ENCODE measurements at regions not wholly inside any gene's neighbourhood (a gene's known extent, or its start where the extent isn't known, plus 50 kb on each side); places are given as distances from the start of the nearest gene placed in this dataset.

DNA sequence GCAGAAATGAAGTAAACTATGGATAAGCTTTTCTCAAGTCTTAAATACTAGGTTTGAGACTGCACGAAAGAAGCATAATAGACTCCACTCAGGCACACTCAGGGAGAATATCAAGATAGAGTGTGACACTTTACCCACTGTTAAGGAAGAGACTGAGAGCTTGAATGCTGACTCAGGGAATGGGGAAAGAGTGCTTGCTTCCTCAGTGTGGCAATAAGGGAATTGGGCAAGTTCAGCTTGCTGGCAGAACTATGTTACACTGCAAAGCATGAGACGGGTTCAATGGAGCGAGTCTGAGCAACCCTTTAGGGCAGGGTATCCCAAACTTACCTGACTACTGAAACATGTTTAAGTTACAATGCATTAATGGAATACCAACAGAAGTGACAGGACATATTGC lies 237.7 kb upstream of the MEF2C start:
- Histone ChIP-seq H3K27me3 (ENCODE audit: control insufficient read depth, insufficient read depth, low read length) (no peaks in the 10 kb centered on the region), H3K36me3 (ENCODE audit: insufficient read depth, low read length) (no peaks in the 10 kb centered on the region), H3K9me3 (replicated peaks; ENCODE audit: low read length) (no peaks in the 10 kb centered on the region), H3K4me2 (ENCODE audit: low read length) (no peak overlapping the region), H3K4me1 (ENCODE audit: control insufficient read depth, insufficient read depth, low read length) (peaks cover 10% of the 10 kb centered on the region), H3K4me3 (ENCODE audit: low read length) (no peak overlapping the region), H3K9ac (ENCODE audit: low read depth, low read length) (no peak overlapping the region)

DNA sequence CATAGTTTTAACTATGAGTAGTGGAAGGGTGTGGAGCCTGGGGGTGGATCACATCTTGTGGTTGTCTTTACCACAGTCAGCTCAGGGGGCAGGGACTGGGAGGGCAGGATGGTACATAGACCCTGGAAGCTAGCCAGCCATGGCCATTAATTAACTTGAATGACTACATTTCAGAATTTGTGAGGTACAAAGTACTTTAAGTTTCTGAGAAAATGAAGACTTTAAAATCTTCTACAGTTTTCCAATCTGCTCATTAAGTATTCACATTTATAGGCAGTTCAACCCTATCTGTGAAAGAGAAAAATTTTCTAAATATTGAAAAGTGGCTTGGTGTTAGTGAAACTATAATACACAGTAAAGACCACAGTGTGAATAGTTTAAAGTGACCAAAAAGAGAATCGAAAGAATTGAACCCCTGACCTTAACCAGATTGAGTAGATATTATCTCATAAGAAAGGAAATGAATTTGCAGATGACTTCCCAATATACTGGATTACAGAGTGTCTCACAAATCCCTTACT lies 234.2 kb upstream of the MEF2C start:
- Histone ChIP-seq H3K4me1 (ENCODE audit: control insufficient read depth, insufficient read depth, low read length) (peaks cover 10% of the 10 kb centered on the region), H3K9ac (ENCODE audit: low read depth, low read length) (no peak overlapping the region), H3K4me2 (ENCODE audit: low read length) (no peak overlapping the region), H3K9me3 (replicated peaks; ENCODE audit: low read length) (no peaks in the 10 kb centered on the region), H3K36me3 (ENCODE audit: insufficient read depth, low read length) (no peaks in the 10 kb centered on the region), H3K4me3 (ENCODE audit: low read length) (no peak overlapping the region), H3K27me3 (ENCODE audit: control insufficient read depth, insufficient read depth, low read length) (no peaks in the 10 kb centered on the region)

DNA sequence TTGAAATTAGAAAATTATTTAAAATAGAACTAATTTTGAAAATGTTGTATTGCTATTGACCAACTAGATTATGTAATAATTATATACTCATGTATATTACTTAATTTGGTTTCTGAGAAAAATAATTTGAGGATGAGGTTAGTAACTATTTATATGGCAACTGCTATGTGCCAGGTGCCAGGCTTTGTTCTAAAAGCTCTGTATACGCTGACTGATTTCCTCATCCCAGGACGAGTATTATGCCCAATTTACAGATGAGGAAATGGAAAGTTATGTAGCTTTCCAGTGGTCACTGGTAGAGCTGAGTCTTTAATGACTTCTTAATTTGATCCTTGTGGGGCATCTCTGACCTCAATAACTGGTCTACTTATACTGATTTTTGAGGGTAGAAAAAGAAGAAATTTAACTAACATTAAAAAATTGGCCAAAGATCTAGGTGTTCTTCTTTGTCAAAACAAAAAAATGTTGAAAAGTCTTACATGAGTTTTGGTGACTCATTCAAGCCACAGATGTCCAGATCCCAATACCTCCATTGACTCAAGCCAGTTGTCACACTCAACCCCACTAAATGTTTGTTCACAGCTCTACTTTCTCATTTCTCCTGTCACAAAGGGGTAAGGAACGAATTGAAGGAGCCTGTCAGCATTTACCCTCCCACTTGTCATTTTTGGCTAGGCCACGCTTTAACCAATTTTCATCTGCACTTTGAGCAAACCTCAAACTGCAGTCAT lies 228.1 kb upstream of the MEF2C start:
- peaks cover 6% of the 10 kb centered on the region for H3K4me1 ChIP-seq (ENCODE audit: control insufficient read depth, insufficient read depth, low read length)
- no peaks in the 10 kb centered on the region for H3K27me3 ChIP-seq (ENCODE audit: control insufficient read depth, insufficient read depth, low read length)
- H3K9me3 ChIP-seq (replicated peaks; ENCODE audit: low read length), result no peaks in the 10 kb centered on the region
- H3K9ac ChIP-seq (ENCODE audit: low read depth, low read length), result no peak overlapping the region
- H3K36me3 ChIP-seq (ENCODE audit: insufficient read depth, low read length), result no peaks in the 10 kb centered on the region
- H3K4me2 ChIP-seq (ENCODE audit: low read length), result no peak overlapping the region
- no peak overlapping the region for H3K4me3 ChIP-seq (ENCODE audit: low read length)

DNA sequence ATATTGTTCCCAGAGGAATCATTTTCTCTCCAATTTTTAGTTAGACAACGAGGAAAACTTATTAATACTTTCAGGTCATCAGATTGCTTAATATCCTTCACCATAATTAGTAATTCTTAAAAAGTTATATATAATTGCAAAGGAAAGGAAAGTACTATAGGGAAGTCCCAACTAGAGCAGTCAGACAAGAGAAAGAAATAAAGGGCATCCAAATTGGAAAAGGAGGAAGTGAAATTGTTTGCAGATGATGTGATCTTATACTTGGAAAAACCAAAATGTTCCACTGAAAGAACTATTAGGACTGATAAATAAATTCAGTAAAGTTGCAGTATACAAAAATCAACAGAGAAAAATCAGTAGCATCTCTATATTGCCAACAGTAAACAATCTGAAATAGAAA lies 223.5 kb upstream of the MEF2C start:
- Histone ChIP-seq H3K27me3 (ENCODE audit: control insufficient read depth, insufficient read depth, low read length) (no peaks in the 10 kb centered on the region), H3K4me1 (ENCODE audit: control insufficient read depth, insufficient read depth, low read length) (peaks cover 5% of the 10 kb centered on the region), H3K9ac (ENCODE audit: low read depth, low read length) (no peak overlapping the region), H3K4me2 (ENCODE audit: low read length) (no peak overlapping the region), H3K4me3 (ENCODE audit: low read length) (no peak overlapping the region), H3K9me3 (replicated peaks; ENCODE audit: low read length) (no peaks in the 10 kb centered on the region), H3K36me3 (ENCODE audit: insufficient read depth, low read length) (no peaks in the 10 kb centered on the region)

DNA sequence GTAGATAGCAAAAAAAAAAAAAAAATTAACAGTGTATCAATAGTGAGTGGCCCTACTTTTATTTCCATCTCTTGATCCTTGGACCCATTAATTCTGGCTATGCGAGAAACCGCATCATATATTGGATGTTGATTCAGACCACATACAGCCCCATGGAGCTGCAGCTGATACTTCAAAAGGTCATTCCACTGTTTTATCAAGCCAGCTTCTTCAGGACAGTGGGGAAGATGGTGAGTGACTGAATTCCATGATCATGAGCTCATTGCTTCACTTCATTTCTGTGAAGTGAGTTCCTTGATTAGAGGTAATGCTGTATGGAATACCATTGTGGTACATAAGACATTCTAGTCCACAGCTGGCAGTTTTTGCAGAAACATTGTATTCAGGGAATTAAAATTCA lies 222.9 kb upstream of the MEF2C start:
- Histone ChIP-seq H3K4me2 (ENCODE audit: low read length) (no peak overlapping the region), H3K9me3 (replicated peaks; ENCODE audit: low read length) (no peaks in the 10 kb centered on the region), H3K9ac (ENCODE audit: low read depth, low read length) (no peak overlapping the region), H3K27me3 (ENCODE audit: control insufficient read depth, insufficient read depth, low read length) (no peaks in the 10 kb centered on the region), H3K4me3 (ENCODE audit: low read length) (no peak overlapping the region), H3K36me3 (ENCODE audit: insufficient read depth, low read length) (no peaks in the 10 kb centered on the region), H3K4me1 (ENCODE audit: control insufficient read depth, insufficient read depth, low read length) (no peaks in the 10 kb centered on the region)

DNA sequence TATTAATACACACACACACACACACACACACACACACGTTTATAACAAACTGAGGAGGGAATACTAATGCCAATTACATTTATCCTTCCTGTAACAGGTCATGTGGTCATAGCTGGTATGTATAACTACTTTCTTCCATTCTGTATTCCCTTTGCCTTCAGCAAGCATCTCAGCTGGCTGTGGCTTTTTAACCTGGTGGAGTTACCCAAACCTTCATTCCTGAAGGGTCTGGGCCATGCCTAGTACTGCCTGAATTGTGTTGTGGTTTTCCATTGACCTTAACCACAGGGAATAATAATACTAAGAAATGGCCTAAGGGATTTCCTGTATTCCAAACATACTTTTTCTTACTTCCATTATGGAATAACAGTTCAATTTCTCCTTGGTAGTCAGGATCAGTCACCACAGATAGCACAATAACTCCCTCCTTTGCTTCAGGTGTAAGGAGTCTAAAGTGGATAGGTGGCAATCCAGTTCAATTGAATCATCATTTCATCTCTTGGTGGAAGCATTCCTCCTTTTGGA lies 222.2 kb upstream of the MEF2C start:
- H3K9me3 ChIP-seq (replicated peaks; ENCODE audit: low read length), result no peaks in the 10 kb centered on the region
- H3K27me3 ChIP-seq (ENCODE audit: control insufficient read depth, insufficient read depth, low read length), result no peaks in the 10 kb centered on the region
- H3K36me3 ChIP-seq (ENCODE audit: insufficient read depth, low read length), result no peaks in the 10 kb centered on the region
- H3K9ac ChIP-seq (ENCODE audit: low read depth, low read length), result no peak overlapping the region
- no peak overlapping the region for H3K4me2 ChIP-seq (ENCODE audit: low read length)
- H3K4me1 ChIP-seq (ENCODE audit: control insufficient read depth, insufficient read depth, low read length), result no peaks in the 10 kb centered on the region
- H3K4me3 ChIP-seq (ENCODE audit: low read length), result no peak overlapping the region

DNA sequence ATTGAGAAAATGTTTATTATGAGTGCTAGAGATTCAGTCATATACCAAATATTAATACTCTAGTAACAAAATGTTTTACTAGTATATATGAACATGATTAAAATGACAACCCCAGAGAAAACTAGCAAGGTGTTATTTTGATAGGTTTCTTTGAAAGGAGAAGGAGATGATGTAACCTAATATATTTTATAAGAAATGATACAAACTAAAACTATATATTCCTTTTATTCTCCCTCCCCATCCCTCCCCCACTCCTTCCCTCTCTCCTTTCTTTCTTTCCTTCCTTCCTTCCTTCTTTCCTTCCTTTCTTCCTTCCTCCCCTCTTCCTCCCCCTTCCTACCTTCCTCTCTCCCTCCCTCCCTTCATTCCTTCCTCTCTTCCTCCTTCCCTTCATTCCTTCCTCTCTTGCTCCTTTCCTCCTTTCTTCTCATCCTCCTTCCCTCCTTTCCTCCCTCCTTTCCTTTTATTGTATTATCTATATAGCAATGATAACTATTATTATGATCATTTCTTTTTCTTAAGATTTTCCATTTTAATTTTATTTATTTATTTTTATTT lies 215.3 kb upstream of the MEF2C start:
- Histone ChIP-seq H3K4me3 (ENCODE audit: low read length) (no peak overlapping the region), H3K9me3 (replicated peaks; ENCODE audit: low read length) (no peaks in the 10 kb centered on the region), H3K4me2 (ENCODE audit: low read length) (no peak overlapping the region), H3K9ac (ENCODE audit: low read depth, low read length) (no peak overlapping the region), H3K4me1 (ENCODE audit: control insufficient read depth, insufficient read depth, low read length) (no peaks in the 10 kb centered on the region), H3K27me3 (ENCODE audit: control insufficient read depth, insufficient read depth, low read length) (no peaks in the 10 kb centered on the region), H3K36me3 (ENCODE audit: insufficient read depth, low read length) (no peaks in the 10 kb centered on the region)

DNA sequence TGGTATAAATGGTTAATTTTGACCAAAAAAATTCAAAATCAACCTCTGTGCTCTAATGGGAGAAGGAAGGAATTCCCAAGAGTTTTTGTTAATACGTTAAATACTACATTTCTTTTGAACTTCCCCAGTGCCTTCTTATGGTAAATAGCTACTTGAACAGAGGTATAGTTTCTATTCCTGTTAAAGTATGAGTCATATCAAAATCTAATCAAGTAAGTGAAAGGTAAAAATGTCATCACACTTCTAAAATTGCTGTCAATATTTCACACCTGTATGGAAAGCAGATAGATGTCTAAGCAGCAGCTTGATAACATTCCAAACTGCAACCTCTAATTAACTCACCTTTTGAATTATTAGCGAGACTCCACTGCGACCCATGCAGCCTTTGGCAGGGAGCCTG lies 214.1 kb upstream of the MEF2C start:
- no peak overlapping the region for H3K4me2 ChIP-seq (ENCODE audit: low read length)
- H3K4me1 ChIP-seq (ENCODE audit: control insufficient read depth, insufficient read depth, low read length), result no peaks in the 10 kb centered on the region
- H3K9me3 ChIP-seq (replicated peaks; ENCODE audit: low read length), result no peaks in the 10 kb centered on the region
- no peaks in the 10 kb centered on the region for H3K36me3 ChIP-seq (ENCODE audit: insufficient read depth, low read length)
- H3K9ac ChIP-seq (ENCODE audit: low read depth, low read length), result no peak overlapping the region
- H3K27me3 ChIP-seq (ENCODE audit: control insufficient read depth, insufficient read depth, low read length), result no peaks in the 10 kb centered on the region
- no peak overlapping the region for H3K4me3 ChIP-seq (ENCODE audit: low read length)

DNA sequence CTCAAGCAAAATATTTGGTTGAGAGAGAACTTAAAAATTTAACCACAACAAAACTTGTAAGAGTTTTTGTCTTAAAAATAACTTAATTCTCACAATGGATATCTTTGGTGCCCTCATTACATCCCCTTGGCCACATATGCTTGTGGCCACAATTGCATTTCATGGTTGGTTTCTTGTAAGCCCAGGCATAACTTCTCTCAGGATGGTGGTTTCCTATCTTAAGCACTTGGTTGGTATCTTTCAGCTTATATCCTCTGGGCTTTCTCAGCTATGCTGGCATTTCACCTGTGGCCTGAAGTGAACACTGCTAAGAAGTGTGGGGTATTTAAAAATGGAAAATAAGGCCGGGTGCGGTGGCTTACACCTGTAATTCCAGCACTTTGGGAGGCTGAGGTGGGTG lies 212.4 kb upstream of the MEF2C start:
- Histone ChIP-seq H3K36me3 (ENCODE audit: insufficient read depth, low read length) (no peaks in the 10 kb centered on the region), H3K4me3 (ENCODE audit: low read length) (no peak overlapping the region), H3K9me3 (replicated peaks; ENCODE audit: low read length) (no peaks in the 10 kb centered on the region), H3K4me1 (ENCODE audit: control insufficient read depth, insufficient read depth, low read length) (no peaks in the 10 kb centered on the region), H3K9ac (ENCODE audit: low read depth, low read length) (no peak overlapping the region), H3K27me3 (ENCODE audit: control insufficient read depth, insufficient read depth, low read length) (no peaks in the 10 kb centered on the region), H3K4me2 (ENCODE audit: low read length) (no peak overlapping the region)

DNA sequence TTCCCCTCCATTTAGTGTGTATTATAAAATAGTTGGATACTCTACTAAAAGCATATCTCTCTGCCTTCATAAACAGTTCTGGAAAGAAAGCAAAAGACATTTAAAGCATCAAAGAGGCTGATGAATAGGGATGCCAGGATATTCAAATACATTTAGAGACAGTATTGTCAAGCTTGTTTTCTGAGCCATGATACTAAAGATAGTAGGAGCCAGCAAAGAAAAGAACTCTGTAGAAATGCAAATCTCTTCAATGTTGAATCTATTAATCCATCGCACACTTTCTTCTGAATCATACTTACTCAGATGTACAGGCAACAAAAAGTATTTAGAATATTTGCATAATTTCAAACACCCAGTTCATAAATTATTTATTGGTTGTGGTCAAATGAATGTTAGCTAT lies 207.1 kb upstream of the MEF2C start:
- Histone ChIP-seq H3K4me1 (ENCODE audit: control insufficient read depth, insufficient read depth, low read length) (no peaks in the 10 kb centered on the region), H3K9ac (ENCODE audit: low read depth, low read length) (no peak overlapping the region), H3K9me3 (replicated peaks; ENCODE audit: low read length) (no peaks in the 10 kb centered on the region), H3K4me3 (ENCODE audit: low read length) (no peak overlapping the region), H3K27me3 (ENCODE audit: control insufficient read depth, insufficient read depth, low read length) (no peaks in the 10 kb centered on the region), H3K36me3 (ENCODE audit: insufficient read depth, low read length) (no peaks in the 10 kb centered on the region), H3K4me2 (ENCODE audit: low read length) (no peak overlapping the region)

DNA sequence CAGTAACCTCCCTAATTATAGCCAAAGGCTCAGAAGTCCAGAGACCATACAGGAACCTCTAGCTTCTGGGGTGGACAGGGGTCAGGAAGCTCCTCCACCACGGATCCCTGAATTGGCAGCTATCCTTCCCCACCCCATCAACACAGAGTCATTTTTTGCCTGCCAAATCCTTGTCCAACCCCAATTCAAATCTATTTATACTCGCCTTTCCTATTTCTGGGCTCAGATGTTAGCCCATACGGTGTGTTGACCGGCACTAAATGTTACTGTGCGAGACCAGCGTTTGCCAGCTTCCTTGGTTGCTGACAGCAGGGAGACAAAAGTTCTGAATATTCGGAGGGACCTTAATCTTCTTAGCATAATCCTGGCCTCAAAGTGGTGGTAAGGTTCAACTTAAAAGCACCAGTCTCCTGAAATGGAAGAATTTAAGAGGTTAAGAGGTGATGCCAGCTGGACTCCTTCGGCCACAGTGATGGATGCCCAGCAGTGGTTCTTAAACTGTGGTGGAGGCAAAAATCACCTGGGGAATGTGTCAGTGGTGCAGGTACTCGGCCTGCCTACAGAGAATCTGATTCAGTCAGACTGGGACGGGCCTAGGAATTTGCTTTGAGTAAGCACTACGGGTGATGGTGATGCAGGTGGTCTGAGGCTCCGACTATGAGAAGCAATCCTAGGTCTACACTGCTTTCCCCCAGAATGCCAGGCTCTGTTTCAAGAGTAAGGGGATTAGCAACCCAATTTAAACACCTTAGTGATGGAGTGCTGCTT lies 204.8 kb upstream of the MEF2C start:
- H3K4me1 ChIP-seq (ENCODE audit: control insufficient read depth, insufficient read depth, low read length), result no peaks in the 10 kb centered on the region
- H3K36me3 ChIP-seq (ENCODE audit: insufficient read depth, low read length), result no peaks in the 10 kb centered on the region
- H3K4me3 ChIP-seq (ENCODE audit: low read length), result no peak overlapping the region
- H3K27me3 ChIP-seq (ENCODE audit: control insufficient read depth, insufficient read depth, low read length), result no peaks in the 10 kb centered on the region
- H3K9me3 ChIP-seq (replicated peaks; ENCODE audit: low read length), result no peaks in the 10 kb centered on the region
- no peak overlapping the region for H3K4me2 ChIP-seq (ENCODE audit: low read length)
- H3K9ac ChIP-seq (ENCODE audit: low read depth, low read length), result no peak overlapping the region
